Muscle layer of duodenum (tissue), 2 donors: ENCODE measurements at regions not wholly inside any gene's neighbourhood (a gene's known extent, or its start where the extent isn't known, plus 50 kb on each side); places are given as distances from the start of the nearest gene placed in this dataset.

Source experiments
- H3K27ac ChIP-seq: one replicate; pipeline ENCODE4 v1.7.0; 2013; ENCODE audit warnings: mild to moderate bottlenecking, low read length
- H3K27me3 ChIP-seq: one replicate; pipeline ENCODE4 v1.7.0; 2013; ENCODE audit warnings: low read depth, mild to moderate bottlenecking, control low read depth, low read length
- H3K36me3 ChIP-seq, 2 donors: one replicate each; pipeline ENCODE4 v1.7.0; 2013; ENCODE audit warnings: low read length in 2 of 2, control low read depth in 1 of 2, mild to moderate bottlenecking in 1 of 2; ENCODE audit not compliant: insufficient read depth in 2 of 2, control insufficient read depth in 1 of 2
- H3K4me1 ChIP-seq, 2 donors: one replicate each; pipeline ENCODE4 v1.7.0; 2013; ENCODE audit warnings: low read length in 2 of 2, mild to moderate bottlenecking in 2 of 2, control low read depth in 1 of 2, moderate library complexity in 1 of 2; ENCODE audit not compliant: insufficient read depth in 2 of 2, control insufficient read depth in 1 of 2
- H3K4me3 ChIP-seq, 2 donors: one replicate each; pipeline ENCODE4 v1.7.0; 2013; ENCODE audit warnings: low read length in 2 of 2, low read depth in 1 of 2, mild to moderate bottlenecking in 1 of 2
- H3K9me3 ChIP-seq, 2 donors: one replicate each; pipeline ENCODE4 v1.7.0; 2013; ENCODE audit warnings: low read length in 2 of 2, control low read depth in 1 of 2, mild to moderate bottlenecking in 1 of 2; ENCODE audit not compliant: control insufficient read depth in 1 of 2
- donor health status: healthy.

- no peaks in the 10 kb centered on the region for H3K4me1 ChIP-seq
- peaks cover 0 to 3% of the 10 kb centered on the region in 2 donors for H3K9me3 ChIP-seq
- no peak overlapping the region for H3K4me3 ChIP-seq
- no peaks in the 10 kb centered on the region for H3K36me3 ChIP-seq
- H3K27me3 ChIP-seq = no peaks in the 10 kb centered on the region
- no peak overlapping the region for H3K27ac ChIP-seq
Observed at GRCh38 chr7:46576950-46577349, 655.9 kb upstream of the IGFBP3 start.

GRCh38 chr7:46572691-46573090 lies 651.6 kb upstream of the IGFBP3 start:
- Histone ChIP-seq H3K27me3 (no peaks in the 10 kb centered on the region), H3K9me3 (peaks cover 0 to 3% of the 10 kb centered on the region in 2 donors), H3K4me1 (no peaks in the 10 kb centered on the region), H3K4me3 (no peak overlapping the region), H3K27ac (no peak overlapping the region), H3K36me3 (no peaks in the 10 kb centered on the region)

GRCh38 chr7:46571996-46572395 lies 650.9 kb upstream of the IGFBP3 start:
- H3K9me3 ChIP-seq = peaks cover 0 to 3% of the 10 kb centered on the region in 2 donors

GRCh38 chr7:46569133-46569465 lies 648.0 kb upstream of the IGFBP3 start:
- no peak overlapping the region for H3K4me3 ChIP-seq
- no peak overlapping the region for H3K27ac ChIP-seq
- H3K36me3 ChIP-seq = no peaks in the 10 kb centered on the region
- peaks cover 0 to 2% of the 10 kb centered on the region in 2 donors for H3K9me3 ChIP-seq
- H3K4me1 ChIP-seq = no peaks in the 10 kb centered on the region
- H3K27me3 ChIP-seq = no peaks in the 10 kb centered on the region

More at GRCh38 chr7:46571996-46572395, 650.9 kb upstream of the IGFBP3 start:
- H3K36me3 ChIP-seq = no peaks in the 10 kb centered on the region
- H3K4me3 ChIP-seq = no peak overlapping the region
- no peaks in the 10 kb centered on the region for H3K4me1 ChIP-seq
- no peak overlapping the region for H3K27ac ChIP-seq
- no peaks in the 10 kb centered on the region for H3K27me3 ChIP-seq

GRCh38 chr7:46568420-46569132 lies 647.5 kb upstream of the IGFBP3 start:
- H3K4me1 ChIP-seq = no peaks in the 10 kb centered on the region
- no peaks in the 10 kb centered on the region for H3K36me3 ChIP-seq
- H3K4me3 ChIP-seq = no peak overlapping the region
- H3K27me3 ChIP-seq = no peaks in the 10 kb centered on the region
- no peak overlapping the region for H3K27ac ChIP-seq
- no peaks in the 10 kb centered on the region for H3K9me3 ChIP-seq

GRCh38 chr7:46567858-46568257 lies 646.8 kb upstream of the IGFBP3 start:
- Histone ChIP-seq H3K4me3 (no peak overlapping the region), H3K9me3 (no peaks in the 10 kb centered on the region), H3K4me1 (no peaks in the 10 kb centered on the region), H3K27me3 (no peaks in the 10 kb centered on the region), H3K36me3 (no peaks in the 10 kb centered on the region), H3K27ac (no peak overlapping the region)

- no peaks in the 10 kb centered on the region for H3K4me1 ChIP-seq
- H3K9me3 ChIP-seq = no peaks in the 10 kb centered on the region
- H3K36me3 ChIP-seq = no peaks in the 10 kb centered on the region
- H3K27ac ChIP-seq = no peak overlapping the region
- H3K27me3 ChIP-seq = no peaks in the 10 kb centered on the region
- no peak overlapping the region for H3K4me3 ChIP-seq
Observed at GRCh38 chr7:46566097-46566774, 645.2 kb upstream of the IGFBP3 start.

GRCh38 chr7:46565253-46566096 lies 644.4 kb upstream of the IGFBP3 start:
- H3K36me3 ChIP-seq = no peaks in the 10 kb centered on the region
- no peak overlapping the region for H3K27ac ChIP-seq
- H3K9me3 ChIP-seq = no peaks in the 10 kb centered on the region
- no peak overlapping the region for H3K4me3 ChIP-seq
- no peaks in the 10 kb centered on the region for H3K27me3 ChIP-seq
- H3K4me1 ChIP-seq = no peaks in the 10 kb centered on the region

- Histone ChIP-seq H3K36me3 (no peaks in the 10 kb centered on the region), H3K27ac (no peak overlapping the region), H3K4me3 (no peak overlapping the region), H3K27me3 (no peaks in the 10 kb centered on the region), H3K4me1 (no peaks in the 10 kb centered on the region), H3K9me3 (no peaks in the 10 kb centered on the region)
Observed at GRCh38 chr7:46559194-46559832, 638.2 kb upstream of the IGFBP3 start.

GRCh38 chr7:46558482-46559193 lies 637.6 kb upstream of the IGFBP3 start:
- H3K36me3 ChIP-seq = no peaks in the 10 kb centered on the region
- H3K4me1 ChIP-seq = no peaks in the 10 kb centered on the region
- H3K27ac ChIP-seq = no peak overlapping the region
- no peaks in the 10 kb centered on the region for H3K9me3 ChIP-seq
- no peak overlapping the region for H3K4me3 ChIP-seq
- H3K27me3 ChIP-seq = no peaks in the 10 kb centered on the region
